ENCODE measurements at regions not wholly inside any gene's neighbourhood (a gene's known extent, or its start where the extent isn't known, plus 50 kb on each side); places are given as distances from the start of the nearest gene placed in this dataset.
"Not testable (repeated sequence)": the region's sequence is repeated elsewhere in the genome, so short reads cannot be mapped to it uniquely, and the experiment has no call there.

DNA sequence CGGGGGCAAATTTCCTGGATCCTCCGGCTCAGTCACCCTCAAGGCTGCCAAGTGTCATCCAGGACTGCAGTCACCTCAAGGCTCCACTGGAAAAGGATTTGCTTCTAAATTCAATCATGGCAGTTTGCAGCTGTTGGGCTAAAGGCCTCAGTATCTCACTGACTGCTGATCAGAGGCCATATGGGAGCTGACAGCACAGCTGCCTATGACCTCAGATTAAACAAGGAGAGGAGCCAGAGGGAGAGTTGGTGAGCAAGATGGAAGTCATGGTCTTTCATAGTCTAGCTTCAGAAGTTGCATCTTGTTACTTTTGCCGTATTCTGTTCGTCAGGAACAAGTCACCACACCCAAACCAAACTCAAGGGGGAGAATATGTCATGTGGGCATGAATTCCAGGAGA lies 849.7 kb downstream of the UQCRFS1 start:
- Mint-ChIP-seq H3K27me3 (ENCODE audit: low read depth, poor library complexity) (peaks cover 22% of the 10 kb centered on the region), H3K4me3 (no peak overlapping the region), H3K36me3 (ENCODE audit: low read depth) (no peaks in the 10 kb centered on the region), H3K27ac (no peak overlapping the region), H3K4me1 (peaks cover 25% of the 10 kb centered on the region), H3K9me3 (no peaks in the 10 kb centered on the region)
- TF ChIP-seq, protein P1, sequence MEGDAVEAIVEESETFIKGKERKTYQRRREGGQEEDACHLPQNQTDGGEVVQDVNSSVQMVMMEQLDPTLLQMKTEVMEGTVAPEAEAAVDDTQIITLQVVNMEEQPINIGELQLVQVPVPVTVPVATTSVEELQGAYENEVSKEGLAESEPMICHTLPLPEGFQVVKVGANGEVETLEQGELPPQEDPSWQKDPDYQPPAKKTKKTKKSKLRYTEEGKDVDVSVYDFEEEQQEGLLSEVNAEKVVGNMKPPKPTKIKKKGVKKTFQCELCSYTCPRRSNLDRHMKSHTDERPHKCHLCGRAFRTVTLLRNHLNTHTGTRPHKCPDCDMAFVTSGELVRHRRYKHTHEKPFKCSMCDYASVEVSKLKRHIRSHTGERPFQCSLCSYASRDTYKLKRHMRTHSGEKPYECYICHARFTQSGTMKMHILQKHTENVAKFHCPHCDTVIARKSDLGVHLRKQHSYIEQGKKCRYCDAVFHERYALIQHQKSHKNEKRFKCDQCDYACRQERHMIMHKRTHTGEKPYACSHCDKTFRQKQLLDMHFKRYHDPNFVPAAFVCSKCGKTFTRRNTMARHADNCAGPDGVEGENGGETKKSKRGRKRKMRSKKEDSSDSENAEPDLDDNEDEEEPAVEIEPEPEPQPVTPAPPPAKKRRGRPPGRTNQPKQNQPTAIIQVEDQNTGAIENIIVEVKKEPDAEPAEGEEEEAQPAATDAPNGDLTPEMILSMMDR (IDR thresholded peaks at IDR 0.05): no peak
- no peak for DNase-seq

DNA sequence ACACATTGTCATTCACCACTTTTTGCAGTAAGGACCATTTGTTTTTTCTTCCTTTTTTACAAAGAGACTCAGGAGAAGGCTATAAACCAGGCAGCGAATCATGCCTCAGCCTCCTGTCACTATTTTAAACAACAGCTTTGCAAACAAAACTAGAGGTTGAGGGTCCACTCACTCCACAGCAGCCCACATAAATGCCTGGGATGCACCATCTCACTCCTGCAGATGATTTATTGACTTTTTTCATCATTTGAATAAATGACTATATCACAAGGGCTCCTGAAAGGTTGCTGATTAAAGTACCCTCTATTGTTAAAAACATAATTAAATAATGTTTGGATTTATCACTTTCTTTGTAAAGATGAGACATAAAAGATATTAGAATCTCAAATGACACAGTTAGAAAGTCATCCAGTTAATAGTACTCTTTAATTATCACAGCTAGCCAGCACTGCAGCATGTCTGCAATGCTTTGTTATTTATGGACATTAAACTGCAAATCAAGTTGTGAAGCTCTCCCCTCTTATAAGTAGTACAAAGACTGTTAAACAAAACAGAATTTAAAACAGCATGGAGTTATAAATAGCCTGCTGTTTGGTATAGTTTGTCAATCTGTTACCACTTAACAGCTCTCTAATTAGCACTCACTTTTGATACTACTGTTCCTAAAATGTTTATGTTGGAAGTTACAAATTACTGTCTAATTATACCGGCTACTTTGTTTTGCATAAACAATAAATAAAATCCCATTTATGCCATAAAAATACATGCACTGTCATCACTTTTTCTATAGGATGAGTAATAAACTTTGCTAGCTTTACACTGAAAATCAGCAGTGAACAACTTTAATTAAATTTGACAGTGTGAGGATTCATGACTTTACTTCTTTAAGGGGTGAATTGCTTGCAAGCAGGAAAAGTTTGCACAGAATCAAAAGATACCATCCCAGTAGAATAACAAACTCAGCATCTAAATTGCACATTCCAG lies 853.2 kb downstream of the UQCRFS1 start:
- H3K4me3 Mint-ChIP-seq: no peak overlapping the region
- H3K27ac Mint-ChIP-seq: no peak overlapping the region
- DNase-seq: no peak
- TF ChIP-seq, protein P1 (IDR thresholded peaks at IDR 0.05): no peak
- peaks cover 25% of the 10 kb centered on the region for H3K4me1 Mint-ChIP-seq
- peaks cover 6% of the 10 kb centered on the region for H3K9me3 Mint-ChIP-seq
- peaks cover 11% of the 10 kb centered on the region for H3K27me3 Mint-ChIP-seq (ENCODE audit: low read depth, poor library complexity)
- no peaks in the 10 kb centered on the region for H3K36me3 Mint-ChIP-seq (ENCODE audit: low read depth)

- no peak for DNase-seq
- no peak overlapping the region for H3K27ac Mint-ChIP-seq
- TF ChIP-seq, protein P1 (IDR thresholded peaks at IDR 0.05): no peak
- H3K4me1 Mint-ChIP-seq: peaks cover 25% of the 10 kb centered on the region
- H3K4me3 Mint-ChIP-seq: no peak overlapping the region
- H3K9me3 Mint-ChIP-seq: peaks cover 14% of the 10 kb centered on the region
- H3K36me3 Mint-ChIP-seq (ENCODE audit: low read depth): no peaks in the 10 kb centered on the region
- peaks cover 6% of the 10 kb centered on the region for H3K27me3 Mint-ChIP-seq (ENCODE audit: low read depth, poor library complexity)
These were observed 854.3 kb downstream of the UQCRFS1 start for GRCh38 chr19:28358633-28359032.

GRCh38 chr19:28351761-28352160 lies 861.2 kb downstream of the UQCRFS1 start:
- H3K27ac Mint-ChIP-seq: no peak overlapping the region
- no peak for DNase-seq
- H3K4me1 Mint-ChIP-seq: no peaks in the 10 kb centered on the region
- peaks cover 6% of the 10 kb centered on the region for H3K27me3 Mint-ChIP-seq (ENCODE audit: low read depth, poor library complexity)
- H3K36me3 Mint-ChIP-seq (ENCODE audit: low read depth): no peaks in the 10 kb centered on the region
- peaks cover 32% of the 10 kb centered on the region for H3K9me3 Mint-ChIP-seq
- TF ChIP-seq, protein P1 (IDR thresholded peaks at IDR 0.05): no peak
- H3K4me3 Mint-ChIP-seq: no peak overlapping the region

GRCh38 chr19:28351321-28351720 lies 861.6 kb downstream of the UQCRFS1 start:
- H3K9me3 Mint-ChIP-seq: peaks cover 32% of the 10 kb centered on the region
- not testable (repeated sequence) for H3K4me3 Mint-ChIP-seq; H3K4me1 Mint-ChIP-seq; H3K27ac Mint-ChIP-seq; H3K36me3 Mint-ChIP-seq (ENCODE audit: low read depth); DNase-seq; H3K27me3 Mint-ChIP-seq (ENCODE audit: low read depth, poor library complexity)

GRCh38 chr19:28350673-28351072 lies 862.3 kb downstream of the UQCRFS1 start:
- Mint-ChIP-seq H3K36me3 (ENCODE audit: low read depth) (no peaks in the 10 kb centered on the region), H3K27me3 (ENCODE audit: low read depth, poor library complexity) (peaks cover 10% of the 10 kb centered on the region), H3K4me3 (no peak overlapping the region), H3K9me3 (peaks cover 32% of the 10 kb centered on the region), H3K4me1 (no peaks in the 10 kb centered on the region), H3K27ac (no peak overlapping the region)
- TF ChIP-seq, protein P1 (IDR thresholded peaks at IDR 0.05): no peak
- no peak for DNase-seq
